HL-60 (cell line): ENCODE measurements at regions not wholly inside any gene's neighbourhood (a gene's known extent, or its start where the extent isn't known, plus 50 kb on each side); places are given as distances from the start of the nearest gene placed in this dataset.

Source experiments
- DNase-seq, 2 experiments: peaks; one replicate each; pipeline ENCODE4 v3.0.0-alpha.2; 2010 to 2020; ENCODE audit warnings: low read depth in 1 of 2, low spot score in 1 of 2
- H3K27ac ChIP-seq: fragments of 250-450 bp; sonication (Bioruptor Pico); replicated peaks from 2 replicates; pipeline ENCODE4 v1.5.1; 2020; ENCODE audit warnings: mild to moderate bottlenecking, moderate library complexity
- H3K27me3 ChIP-seq: fragments of 250-450 bp; sonication (Bioruptor Pico); 2 replicates; pipeline ENCODE4 v1.5.1; 2021; ENCODE audit warnings: mild to moderate bottlenecking, moderate library complexity; ENCODE audit not compliant: insufficient read depth, poor library complexity, severe bottlenecking
- H3K4me3 ChIP-seq: replicated peaks from 2 replicates; pipeline ENCODE4 v1.5.1; 2011; ENCODE audit warnings: mild to moderate bottlenecking, control low read depth, low read length; ENCODE audit not compliant: insufficient read depth
- CTCF ChIP-seq: IDR thresholded peaks from one replicate; pipeline ENCODE4 v1.5.1; 2011; ENCODE audit warnings: low read length, control low read depth, inconsistent platforms; ENCODE audit not compliant: insufficient read depth
- GABPA ChIP-seq: IDR thresholded peaks from 2 replicates; pipeline ENCODE4 v1.6.1; 2012; ENCODE audit warnings: low read depth
- POLR2AphosphoS5 ChIP-seq: IDR thresholded peaks from 2 replicates; pipeline ENCODE4 v1.6.1; 2012; ENCODE audit warnings: low read depth
- REST ChIP-seq: IDR thresholded peaks from 2 replicates; pipeline ENCODE4 v1.6.1; 2012; ENCODE audit warnings: low read depth; ENCODE audit not compliant: insufficient replicate concordance
- SPI1 ChIP-seq: IDR thresholded peaks from 2 replicates; pipeline ENCODE4 v1.6.1; 2012; ENCODE audit warnings: low read depth, mild to moderate bottlenecking, borderline replicate concordance

- no peaks in the 10 kb centered on the region for H3K27me3 ChIP-seq
- H3K27ac ChIP-seq = no peak overlapping the region
- no peak for TF ChIP-seq CTCF
- TF ChIP-seq SPI1 = no peak
- no peak for TF ChIP-seq GABPA
- TF ChIP-seq REST = no peak
- TF ChIP-seq POLR2AphosphoS5 = no peak
- H3K4me3 ChIP-seq = no peak overlapping the region
- DNase-seq = no peak
Measured at GRCh38 chr19:30149300-30149699, 207.3 kb downstream of the URI1 start.

- no peak overlapping the region for H3K27ac ChIP-seq
- H3K4me3 ChIP-seq = no peak overlapping the region
- no peaks in the 10 kb centered on the region for H3K27me3 ChIP-seq
- DNase-seq = no peak
- TF ChIP-seq SPI1 = no peak
- no peak for TF ChIP-seq CTCF
- TF ChIP-seq GABPA = no peak
- no peak for TF ChIP-seq REST
- no peak for TF ChIP-seq POLR2AphosphoS5
Measured at GRCh38 chr19:30150626-30151025, 208.6 kb downstream of the URI1 start.

GRCh38 chr19:30151081-30151480, 209.0 kb downstream of the URI1 start:
- H3K27me3 ChIP-seq = no peaks in the 10 kb centered on the region
- TF ChIP-seq REST = no peak
- TF ChIP-seq SPI1 = no peak
- no peak for TF ChIP-seq CTCF
- no peak for TF ChIP-seq POLR2AphosphoS5
- no peak for TF ChIP-seq GABPA
- no peak for DNase-seq
- H3K4me3 ChIP-seq = no peak overlapping the region
- H3K27ac ChIP-seq = no peak overlapping the region
